IMR-90 (cell line): ENCODE measurements at regions not wholly inside any gene's neighbourhood (a gene's known extent, or its start where the extent isn't known, plus 50 kb on each side); places are given as distances from the start of the nearest gene placed in this dataset.

Experiments
- ATAC-seq: fragments of 200-7000 bp; cut with Tn5 transposase; 2 replicates; pipeline ENCODE4 v1.9.1; 2020; ENCODE audit warnings: low read depth, mild to moderate bottlenecking, moderate library complexity
- BruUV-seq: library from RNA; stranded (reverse); fragments of 400-500 nt; replicated peaks from 2 replicates; lab custom pipeline; 2021; lab: Mats Ljungman, UMichigan
- CTCF ChIA-PET: fragments of 300-600 bp; formaldehyde crosslinking; extraction: SDS; loops from one replicate; lab custom pipeline; 2021; ENCODE audit warnings: antibody characterized with exemption; lab: Yijun Ruan, JAX
- POLR2A ChIA-PET: fragments of 300-600 bp; sonication (Branson Sonifier 250); formaldehyde crosslinking; loops from one replicate; lab custom pipeline; 2022; ENCODE audit warnings: antibody characterized with exemption; ENCODE audit not compliant: unreplicated experiment; lab: Charles Lee
- DNase-seq: peaks from one replicate; pipeline ENCODE4 v3.0.0; 2013
- H2AFZ ChIP-seq: replicated peaks from 2 replicates; pipeline ENCODE3; 2013; ENCODE audit warnings: low read length, mild to moderate bottlenecking; ENCODE audit not compliant: poor library complexity
- H2AK5ac ChIP-seq: 2 replicates; pipeline ENCODE4 v1.6.1; 2013; ENCODE audit warnings: low read depth, low read length, inconsistent platforms
- H2AK9ac ChIP-seq: replicated peaks from 2 replicates; pipeline ENCODE3; 2013; ENCODE audit warnings: mild to moderate bottlenecking, low read depth, low read length, moderate library complexity; ENCODE audit not compliant: poor library complexity
- H2BK120ac ChIP-seq: 2 replicates; pipeline ENCODE4 v1.6.1; 2013; ENCODE audit warnings: low read depth, low read length, inconsistent platforms
- H2BK15ac ChIP-seq: 3 replicates; pipeline ENCODE4 v1.6.1; 2013; ENCODE audit warnings: low read depth, low read length, inconsistent platforms
- H2BK20ac ChIP-seq: 2 replicates; pipeline ENCODE4 v1.6.1; 2013; ENCODE audit warnings: low read depth, mild to moderate bottlenecking, inconsistent platforms, low read length, moderate library complexity
- H2BK5ac ChIP-seq: 2 replicates; pipeline ENCODE4 v1.6.1; 2013; ENCODE audit warnings: mild to moderate bottlenecking, low read depth, low read length, inconsistent platforms; ENCODE audit not compliant: poor library complexity, severe bottlenecking
- H3K14ac ChIP-seq: replicated peaks from 2 replicates; pipeline ENCODE4 v1.6.1; 2013; ENCODE audit warnings: low read depth, low read length, inconsistent platforms
- H3K18ac ChIP-seq: 2 replicates; pipeline ENCODE4 v1.6.1; 2013; ENCODE audit warnings: low read depth, low read length, control low read depth
- H3K23ac ChIP-seq: 2 replicates; pipeline ENCODE4 v1.6.1; 2013; ENCODE audit warnings: low read depth, low read length, inconsistent platforms
- H3K27ac ChIP-seq: 2 replicates; pipeline ENCODE4 v1.5.1; 2013; ENCODE audit warnings: mild to moderate bottlenecking, control low read depth, low read length; ENCODE audit not compliant: insufficient read depth
- H3K27me3 ChIP-seq: 2 replicates; pipeline ENCODE4 v1.6.1; 2013; ENCODE audit warnings: low read length; ENCODE audit not compliant: control insufficient read depth, insufficient read depth
- H3K36me3 ChIP-seq: 2 replicates; pipeline ENCODE4 v1.6.1; 2013; ENCODE audit warnings: low read length, mixed read lengths; ENCODE audit not compliant: control insufficient read depth, insufficient read depth
- H3K4ac ChIP-seq: 2 replicates; pipeline ENCODE4 v1.6.1; 2013; ENCODE audit warnings: low read depth, low read length, inconsistent platforms
- H3K4me1 ChIP-seq: 2 replicates; pipeline ENCODE4 v1.6.1; 2013; ENCODE audit warnings: low read length, mixed read lengths; ENCODE audit not compliant: control insufficient read depth, insufficient read depth
- H3K4me2 ChIP-seq: 2 replicates; pipeline ENCODE4 v1.6.1; 2013; ENCODE audit warnings: low read depth, mild to moderate bottlenecking, control low read depth, low read length, moderate library complexity
- H3K4me3 ChIP-seq: 2 replicates; pipeline ENCODE4 v1.5.1; 2013; ENCODE audit warnings: low read depth, mild to moderate bottlenecking, control low read depth, low read length, moderate library complexity; ENCODE audit not compliant: insufficient read depth
- H3K56ac ChIP-seq: 2 replicates; pipeline ENCODE4 v1.6.1; 2013; ENCODE audit warnings: low read length, inconsistent platforms; ENCODE audit not compliant: insufficient read depth; ENCODE audit errors: extremely low read depth
- H3K79me1 ChIP-seq, 2 experiments: 2 replicates each; pipeline ENCODE4 v1.6.1; 2013; ENCODE audit warnings: low read length in 2 of 2, inconsistent platforms in 1 of 2, low read depth in 1 of 2
- H3K9ac ChIP-seq: 2 replicates; pipeline ENCODE4 v1.6.1; 2013; ENCODE audit warnings: low read depth, low read length, control low read depth
- H3K9me1 ChIP-seq: 2 replicates; pipeline ENCODE4 v1.6.1; 2013; ENCODE audit warnings: low read length, inconsistent platforms; ENCODE audit not compliant: insufficient read depth
- H3K9me3 ChIP-seq: 2 replicates; pipeline ENCODE4 v1.6.1; 2013; ENCODE audit warnings: low read length; ENCODE audit not compliant: control insufficient read depth, insufficient read depth
- H4K20me1 ChIP-seq: 2 replicates; pipeline ENCODE4 v1.6.1; 2013; ENCODE audit warnings: low read length, inconsistent platforms; ENCODE audit not compliant: insufficient read depth
- H4K5ac ChIP-seq: 2 replicates; pipeline ENCODE4 v1.6.1; 2013; ENCODE audit warnings: mild to moderate bottlenecking, low read depth, low read length, control low read depth
- H4K8ac ChIP-seq, 2 experiments: 2 replicates each; pipeline ENCODE4 v1.6.1; 2013; ENCODE audit warnings: low read depth in 2 of 2, low read length in 2 of 2, control low read depth in 1 of 2, inconsistent platforms in 1 of 2
- H4K91ac ChIP-seq: 2 replicates; pipeline ENCODE4 v1.6.1; 2013; ENCODE audit warnings: low read depth, low read length, inconsistent platforms; ENCODE audit not compliant: insufficient read depth
- CEBPB ChIP-seq: IDR thresholded peaks from 2 replicates; pipeline ENCODE4 v1.6.1; 2012; ENCODE audit warnings: low read depth, low read length, improper control_type of control experiment
- CHD1 ChIP-seq: IDR thresholded peaks from 2 replicates; pipeline ENCODE4 v1.6.1; 2012; ENCODE audit warnings: low read depth, low read length, improper control_type of control experiment
- ELK1 ChIP-seq: fragments of 150-350 bp; IDR thresholded peaks from 2 replicates; pipeline ENCODE4 v1.6.1; 2016; ENCODE audit warnings: low read depth, mild to moderate bottlenecking, low read length, moderate library complexity, borderline replicate concordance
- MAZ ChIP-seq: IDR thresholded peaks from 2 replicates; pipeline ENCODE4 v1.6.1; 2012; ENCODE audit warnings: low read depth, mild to moderate bottlenecking, low read length, improper control_type of control experiment, moderate library complexity, borderline replicate concordance
- MXI1 ChIP-seq: IDR thresholded peaks from 2 replicates; pipeline ENCODE4 v1.6.1; 2012; ENCODE audit warnings: low read depth, mild to moderate bottlenecking, low read length, moderate library complexity, borderline replicate concordance
- NFE2L2 ChIP-seq: fragments of 150-350 bp; IDR thresholded peaks from 2 replicates; pipeline ENCODE4 v1.6.1; 2016; ENCODE audit warnings: low read depth, mild to moderate bottlenecking, low read length
- POLR2A ChIP-seq: IDR thresholded peaks from 2 replicates; pipeline ENCODE4 v1.6.1; 2012; ENCODE audit warnings: mild to moderate bottlenecking, low read depth, low read length
- RAD21 ChIP-seq: IDR thresholded peaks from 2 replicates; pipeline ENCODE4 v1.6.1; 2012; ENCODE audit warnings: low read length, improper control_type of control experiment
- RCOR1 ChIP-seq: IDR thresholded peaks from 2 replicates; pipeline ENCODE4 v1.6.1; 2012; ENCODE audit warnings: mild to moderate bottlenecking, low read length, improper control_type of control experiment; ENCODE audit not compliant: insufficient replicate concordance
- RFX5 ChIP-seq: IDR thresholded peaks from 2 replicates; pipeline ENCODE4 v1.8.0; 2012; ENCODE audit warnings: low read depth, mild to moderate bottlenecking, low read length, moderate library complexity
- WGBS, 2 experiments: methylation state at CpG; one replicate each; pipeline versions ENCODE4 v1.1.5 to v1.1.7; 2013; ENCODE audit warnings: missing lambda C conversion rate in 2 of 2; ENCODE audit not compliant: insufficient read length in 1 of 2; ENCODE audit errors: extremely low coverage in 2 of 2; 5-methylcytosine and 5-hydroxymethylcytosine counted together
- dilution Hi-C: fragments of 300-500 bp; cut with HindIII; formaldehyde crosslinking; loops from one replicate; pipeline ENCODE4 v1.14.3; 2018; ENCODE audit warnings: low sequenced_read_pairs; ENCODE audit not compliant: unreplicated experiment
- in situ Hi-C: fragments of 300-500 bp; cut with MboI; formaldehyde crosslinking; loops from 3 replicates; pipeline ENCODE4 v1.14.3; 2019; ENCODE audit warnings: low sequenced_read_pairs, inconsistent platforms, mixed read lengths
- intact Hi-C: fragments of 100-400 bp; cut with micrococcal nuclease; formaldehyde crosslinking; loops from 2 replicates; pipeline ENCODE4 v1.10.0; 2022
- TF ChIP-seq, protein P1 (sequence below): conservative IDR thresholded peaks from 2 replicates; pipeline ENCODE4 v1.5.1; 2012; ENCODE audit warnings: mild to moderate bottlenecking, low read depth, low read length, improper control_type of control experiment

DNA sequence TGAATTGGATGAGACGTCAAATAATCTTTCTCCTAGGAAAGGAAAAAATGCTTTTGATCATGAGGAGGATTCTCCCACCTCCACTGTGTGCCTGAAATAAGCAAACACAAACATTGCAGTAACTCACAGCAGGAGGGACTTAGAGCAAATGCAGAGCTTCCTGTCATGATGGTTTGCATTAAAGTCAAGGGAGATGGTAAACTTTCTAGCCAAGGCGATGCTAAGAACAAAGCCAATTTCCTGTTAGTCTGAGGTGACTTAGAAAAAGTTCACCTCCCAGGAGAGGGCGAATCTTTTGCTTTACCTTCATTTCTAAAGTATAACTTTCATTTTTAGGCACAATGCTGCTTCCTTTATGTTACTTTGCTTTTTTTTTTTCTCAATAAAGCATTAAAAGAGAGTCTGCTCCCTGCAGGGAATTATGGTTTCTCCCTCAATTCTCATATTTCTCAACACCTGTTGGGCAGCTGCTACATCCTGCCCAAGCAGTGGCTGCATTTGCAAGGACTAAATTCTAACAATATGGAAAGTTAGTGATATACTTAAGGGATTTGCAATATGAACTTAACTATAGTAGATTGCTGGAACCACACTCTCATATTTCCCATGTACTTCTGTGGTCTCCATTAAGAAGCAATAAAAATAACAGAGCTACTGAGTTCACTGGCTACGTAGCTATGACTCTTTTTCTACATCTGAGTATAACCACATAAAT, 175.6 kb downstream of the PCTP start:
- no peak overlapping the region for H2BK20ac ChIP-seq
- no CpG with 5 or more reads among the region's 4 CpGs for WGBS, 2 experiments
- no peak overlapping the region for H2BK15ac ChIP-seq
- H3K4me3 ChIP-seq = no peak overlapping the region
- no peak overlapping the region for H4K5ac ChIP-seq
- H4K20me1 ChIP-seq = no peaks in the 10 kb centered on the region
- TF ChIP-seq NFE2L2 = no peak
- no peak for TF ChIP-seq RCOR1
- no peak for TF ChIP-seq CHD1
- no peak for TF ChIP-seq MXI1
- TF ChIP-seq CEBPB = no peak
- TF ChIP-seq POLR2A = no peak
- no peak for TF ChIP-seq RAD21
- TF ChIP-seq, protein P1, sequence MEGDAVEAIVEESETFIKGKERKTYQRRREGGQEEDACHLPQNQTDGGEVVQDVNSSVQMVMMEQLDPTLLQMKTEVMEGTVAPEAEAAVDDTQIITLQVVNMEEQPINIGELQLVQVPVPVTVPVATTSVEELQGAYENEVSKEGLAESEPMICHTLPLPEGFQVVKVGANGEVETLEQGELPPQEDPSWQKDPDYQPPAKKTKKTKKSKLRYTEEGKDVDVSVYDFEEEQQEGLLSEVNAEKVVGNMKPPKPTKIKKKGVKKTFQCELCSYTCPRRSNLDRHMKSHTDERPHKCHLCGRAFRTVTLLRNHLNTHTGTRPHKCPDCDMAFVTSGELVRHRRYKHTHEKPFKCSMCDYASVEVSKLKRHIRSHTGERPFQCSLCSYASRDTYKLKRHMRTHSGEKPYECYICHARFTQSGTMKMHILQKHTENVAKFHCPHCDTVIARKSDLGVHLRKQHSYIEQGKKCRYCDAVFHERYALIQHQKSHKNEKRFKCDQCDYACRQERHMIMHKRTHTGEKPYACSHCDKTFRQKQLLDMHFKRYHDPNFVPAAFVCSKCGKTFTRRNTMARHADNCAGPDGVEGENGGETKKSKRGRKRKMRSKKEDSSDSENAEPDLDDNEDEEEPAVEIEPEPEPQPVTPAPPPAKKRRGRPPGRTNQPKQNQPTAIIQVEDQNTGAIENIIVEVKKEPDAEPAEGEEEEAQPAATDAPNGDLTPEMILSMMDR = no peak
- TF ChIP-seq RFX5 = no peak
- TF ChIP-seq MAZ = no peak
- TF ChIP-seq ELK1 = no peak
- H4K8ac ChIP-seq = no peak overlapping the region
- no peaks in the 10 kb centered on the region for H3K27me3 ChIP-seq
- in situ Hi-C loops = no loop called here
- no peaks in the 10 kb centered on the region for H3K9me3 ChIP-seq
- H2AK5ac ChIP-seq = no peak overlapping the region
- no peak overlapping the region for H2AFZ ChIP-seq
- H4K91ac ChIP-seq = no peak overlapping the region
- no peaks in the 10 kb centered on the region for H3K4me1 ChIP-seq
- H3K23ac ChIP-seq = no peak overlapping the region
- no peaks in the 10 kb centered on the region for H3K36me3 ChIP-seq
- dilution Hi-C loops = no loop called here
- no peak overlapping the region for H2BK5ac ChIP-seq
- DNase-seq = no peak
- BruUV-seq = no TSS peak
- no peak overlapping the region for H3K9ac ChIP-seq
- no peaks in the 10 kb centered on the region for H3K79me1 ChIP-seq
- ChIA-PET CTCF (interaction anchor here (0.6 kb wide), 1 partner anchor 9 kb away, joined by 3 read pairs; no protein-coding TSS in a partner anchor), POLR2A (interaction anchor here (0.7 kb wide), 1 partner anchor 14 kb away, joined by 3 read pairs; no protein-coding TSS in a partner anchor)
- H2BK120ac ChIP-seq = no peak overlapping the region
- H3K18ac ChIP-seq = no peak overlapping the region
- no peak overlapping the region for H3K4ac ChIP-seq
- ATAC-seq = no peak
- no peak overlapping the region for H3K27ac ChIP-seq
- H3K4me2 ChIP-seq = no peak overlapping the region
- intact Hi-C loops = no loop called here
- H3K9me1 ChIP-seq = no peaks in the 10 kb centered on the region
- no peak overlapping the region for H2AK9ac ChIP-seq
- H3K14ac ChIP-seq = no peak overlapping the region
- H3K56ac ChIP-seq = no peak overlapping the region
